ENCODE measurements at regions not wholly inside any gene's neighbourhood (a gene's known extent, or its start where the extent isn't known, plus 50 kb on each side); places are given as distances from the start of the nearest gene placed in this dataset.

- Histone ChIP-seq H2AK5ac (ENCODE audit: insufficient read length, low read length) (no peak overlapping the region), H3K27ac (ENCODE audit: insufficient read length, low read depth, low read length) (no peak overlapping the region), H3K9ac (ENCODE audit: extremely low read depth, insufficient read length, low read length) (no peak overlapping the region), H4K20me1 (ENCODE audit: control insufficient read depth, insufficient read depth, insufficient read length) (no peaks in the 10 kb centered on the region), H3K4me2 (ENCODE audit: insufficient read depth, insufficient read length, low read length) (no peak overlapping the region), H2BK15ac (ENCODE audit: low read depth, low read length) (no peak overlapping the region), H3K79me2 (ENCODE audit: insufficient read depth, low read length) (no peaks in the 10 kb centered on the region), H2BK20ac (ENCODE audit: low read depth, low read length, poor library complexity, severe bottlenecking) (no peak overlapping the region), H3K79me1 (ENCODE audit: insufficient read depth, low read depth, low read length, poor library complexity, severe bottlenecking) (no peaks in the 10 kb centered on the region), H3K56ac (ENCODE audit: insufficient read length, low read depth, low read length) (no peak overlapping the region), H3K23ac (ENCODE audit: insufficient read length, low read depth, low read length) (no peak overlapping the region), H3K9me3 (ENCODE audit: control insufficient read depth, low read depth, low read length) (no peaks in the 10 kb centered on the region), H2BK5ac (ENCODE audit: insufficient read length, low read length) (no peak overlapping the region), H3K27me3 (ENCODE audit: insufficient read depth, low read length) (no peaks in the 10 kb centered on the region), H4K8ac (replicated peaks; ENCODE audit: insufficient read length, low read depth, low read length) (no peak overlapping the region), H3K4me1 (ENCODE audit: insufficient read depth, low read length) (no peaks in the 10 kb centered on the region), H3T11ph (ENCODE audit: low read length) (no peak overlapping the region), H3K18ac (ENCODE audit: insufficient read length, low read depth, low read length) (no peak overlapping the region), H2BK120ac (ENCODE audit: low read depth, low read length, poor library complexity, severe bottlenecking) (no peak overlapping the region), H2BK12ac (ENCODE audit: insufficient read length, low read depth, low read length) (no peak overlapping the region), H4K91ac (ENCODE audit: insufficient read length, low read depth, low read length) (no peak overlapping the region), H2AFZ (ENCODE audit: low read length) (no peak overlapping the region), H3K14ac (ENCODE audit: insufficient read depth, low read length) (no peak overlapping the region), H4K5ac (ENCODE audit: insufficient read length, low read depth, low read length) (no peak overlapping the region), H3K23me2 (ENCODE audit: insufficient read length, low read depth, low read length, poor library complexity, severe bottlenecking) (no peaks in the 10 kb centered on the region), H3K4ac (ENCODE audit: low read depth, low read length) (no peak overlapping the region)
- H3K9me3 Mint-ChIP-seq, result no peaks in the 10 kb centered on the region
- no peak overlapping the region for H3K27ac Mint-ChIP-seq
- no peak overlapping the region for H3K4me3 Mint-ChIP-seq
- DNase-seq, result no peak
- no peaks in the 10 kb centered on the region for H3K36me3 Mint-ChIP-seq (ENCODE audit: insufficient read depth in 1 of 3, low read depth in 3 of 3)
- no peak for TF ChIP-seq CTCF (conservative IDR thresholded peaks at IDR 0.05)
- WGBS (ENCODE audit: extremely low coverage, insufficient read length, low lambda C conversion rate), result no CpG with 5 or more reads among the region's 6 CpGs
- peaks cover 2% of the 10 kb centered on the region; the same call in 1 of the 2 replicates for H3K27me3 Mint-ChIP-seq (ENCODE audit: low read depth)
- H3K4me1 Mint-ChIP-seq, result no peaks in the 10 kb centered on the region
Observed at GRCh38 chr21:35491920-35492678, 443.0 kb upstream of the RUNX1 start.

Measured in H9 (cell line).